WERI-Rb-1 (cell line): ENCODE measurements at regions not wholly inside any gene's neighbourhood (a gene's known extent, or its start where the extent isn't known, plus 50 kb on each side); places are given as distances from the start of the nearest gene placed in this dataset.

ENCODE experiments used
- DNase-seq: peaks from one replicate; pipeline ENCODE4 v3.0.0-alpha.2; 2020
- H3K27ac ChIP-seq: fragments of 250-450 bp; sonication (Bioruptor Pico); 2 replicates; pipeline ENCODE4 v1.5.1; 2020; ENCODE audit warnings: mild to moderate bottlenecking, moderate library complexity
- H3K27me3 ChIP-seq: fragments of 250-450 bp; sonication (Bioruptor Pico); 2 replicates; pipeline ENCODE4 v1.5.1; 2021; ENCODE audit warnings: mild to moderate bottlenecking, low read depth, moderate library complexity; ENCODE audit not compliant: insufficient read depth, severe bottlenecking
- H3K36me3 ChIP-seq: fragments of 250-450 bp; sonication (Bioruptor Pico); 2 replicates; pipeline ENCODE4 v1.5.1; 2020; ENCODE audit warnings: mild to moderate bottlenecking, moderate library complexity
- H3K4me3 ChIP-seq: 2 replicates; pipeline ENCODE4 v1.5.1; 2011; ENCODE audit warnings: low read depth, mild to moderate bottlenecking, control low read depth, low read length
- H3K9me3 ChIP-seq: fragments of 250-450 bp; sonication (Bioruptor Pico); 2 replicates; pipeline ENCODE4 v1.5.1; 2021; ENCODE audit warnings: mild to moderate bottlenecking, moderate library complexity; ENCODE audit not compliant: severe bottlenecking
- TF ChIP-seq, protein P1 (sequence below): IDR thresholded peaks from 2 replicates; pipeline ENCODE4 v1.5.1; 2011; ENCODE audit warnings: low read depth, mild to moderate bottlenecking, control low read depth, inconsistent platforms, low read length

DNA sequence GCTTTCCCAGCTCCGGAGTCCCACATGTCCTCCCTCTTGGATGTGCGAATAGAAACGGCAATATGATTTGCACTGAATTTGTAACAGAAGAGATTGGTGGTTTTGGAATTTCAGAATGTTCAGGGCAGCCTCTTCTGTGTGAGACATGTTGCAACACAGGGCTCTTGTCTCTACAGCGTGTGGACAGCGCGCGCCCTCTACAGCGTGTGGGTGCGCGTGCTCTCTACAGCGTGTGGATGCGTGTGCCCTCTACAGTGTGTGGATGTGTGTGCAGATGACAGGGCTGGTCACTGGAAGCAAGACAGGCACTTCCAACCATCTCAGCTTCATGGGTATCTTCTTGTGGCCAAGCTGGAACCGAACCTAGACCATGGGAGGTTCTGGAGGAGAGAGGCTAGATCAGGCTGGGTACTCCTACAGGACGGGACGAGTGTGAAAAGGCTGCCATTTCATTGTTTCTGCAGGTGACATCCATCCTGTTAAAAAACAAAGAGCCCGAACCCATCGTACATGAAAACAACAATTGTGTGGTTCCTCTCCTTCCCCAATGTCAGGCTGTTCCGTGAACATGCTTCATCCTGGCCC, 78.4 kb downstream of the TEX29 start:
- Histone ChIP-seq H3K9me3 (peaks cover 23% of the 10 kb centered on the region), H3K4me3 (no peak overlapping the region), H3K27me3 (peaks cover 98% of the 10 kb centered on the region), H3K27ac (no peak overlapping the region), H3K36me3 (no peaks in the 10 kb centered on the region)
- TF ChIP-seq, protein P1, sequence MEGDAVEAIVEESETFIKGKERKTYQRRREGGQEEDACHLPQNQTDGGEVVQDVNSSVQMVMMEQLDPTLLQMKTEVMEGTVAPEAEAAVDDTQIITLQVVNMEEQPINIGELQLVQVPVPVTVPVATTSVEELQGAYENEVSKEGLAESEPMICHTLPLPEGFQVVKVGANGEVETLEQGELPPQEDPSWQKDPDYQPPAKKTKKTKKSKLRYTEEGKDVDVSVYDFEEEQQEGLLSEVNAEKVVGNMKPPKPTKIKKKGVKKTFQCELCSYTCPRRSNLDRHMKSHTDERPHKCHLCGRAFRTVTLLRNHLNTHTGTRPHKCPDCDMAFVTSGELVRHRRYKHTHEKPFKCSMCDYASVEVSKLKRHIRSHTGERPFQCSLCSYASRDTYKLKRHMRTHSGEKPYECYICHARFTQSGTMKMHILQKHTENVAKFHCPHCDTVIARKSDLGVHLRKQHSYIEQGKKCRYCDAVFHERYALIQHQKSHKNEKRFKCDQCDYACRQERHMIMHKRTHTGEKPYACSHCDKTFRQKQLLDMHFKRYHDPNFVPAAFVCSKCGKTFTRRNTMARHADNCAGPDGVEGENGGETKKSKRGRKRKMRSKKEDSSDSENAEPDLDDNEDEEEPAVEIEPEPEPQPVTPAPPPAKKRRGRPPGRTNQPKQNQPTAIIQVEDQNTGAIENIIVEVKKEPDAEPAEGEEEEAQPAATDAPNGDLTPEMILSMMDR, result peak; percentile 51
- DNase-seq, result no peak

DNA sequence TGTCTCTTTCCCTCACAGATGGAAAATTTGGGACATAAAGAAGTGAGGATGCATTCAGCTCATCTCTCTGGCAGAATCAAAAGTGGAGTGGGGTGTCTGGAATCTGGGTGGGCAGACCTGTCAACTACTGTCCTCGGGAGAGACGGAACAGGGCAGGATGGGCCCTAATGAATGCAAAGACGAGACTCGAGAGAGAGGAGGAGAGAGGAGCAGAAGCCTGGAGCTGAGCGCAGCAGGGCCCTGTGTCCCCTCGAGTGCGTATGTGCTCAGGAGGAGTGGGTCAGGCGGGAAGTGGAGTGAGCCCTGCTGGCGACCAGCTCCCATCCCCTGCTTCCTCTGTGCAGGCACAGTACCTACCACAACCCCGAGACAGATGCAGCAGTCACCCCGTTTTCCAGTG, 78.9 kb downstream of the TEX29 start:
- Histone ChIP-seq H3K9me3 (peaks cover 23% of the 10 kb centered on the region), H3K4me3 (no peak overlapping the region), H3K36me3 (no peaks in the 10 kb centered on the region), H3K27me3 (peaks cover 98% of the 10 kb centered on the region), H3K27ac (no peak overlapping the region)
- no peak for DNase-seq
- TF ChIP-seq, protein P1, result no peak

DNA sequence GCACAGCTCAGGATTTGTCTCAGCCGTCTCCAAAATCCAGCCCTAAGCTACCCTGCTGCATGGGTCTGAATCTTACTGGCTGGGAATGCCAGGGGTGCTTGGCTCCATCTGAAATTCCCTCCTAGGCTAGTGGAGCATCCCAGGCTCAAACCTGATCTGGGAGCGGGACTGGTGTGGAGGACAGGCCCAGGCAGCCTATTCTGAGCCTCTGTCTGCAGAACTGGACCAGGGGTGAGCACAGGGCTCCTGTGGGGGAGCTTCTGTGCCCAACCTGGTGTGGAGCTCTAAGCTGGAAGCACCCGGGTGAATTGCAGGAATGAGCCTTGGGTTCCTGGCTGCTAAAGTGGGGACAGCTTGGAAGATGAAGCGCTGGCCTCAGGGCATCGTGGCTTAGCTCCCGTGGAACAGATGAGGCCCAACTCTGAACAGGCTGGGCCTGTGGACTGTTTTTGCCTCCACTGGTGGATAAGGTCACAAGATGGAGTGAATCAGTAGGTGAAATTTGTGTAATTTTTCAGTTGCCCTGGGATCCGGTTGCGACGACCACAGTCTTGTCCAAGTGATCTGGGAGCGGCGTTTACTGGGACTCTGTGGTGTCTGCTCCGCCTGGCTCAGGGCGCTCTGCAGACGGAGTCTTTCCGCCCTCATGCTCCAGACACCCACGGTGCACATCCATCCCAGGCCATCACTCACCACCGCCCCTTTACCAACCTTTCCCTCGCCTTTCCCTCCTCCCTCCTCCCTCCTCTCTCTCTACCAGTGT, 79.5 kb downstream of the TEX29 start:
- Histone ChIP-seq H3K36me3 (no peaks in the 10 kb centered on the region), H3K9me3 (peaks cover 23% of the 10 kb centered on the region), H3K27ac (no peak overlapping the region), H3K27me3 (peaks cover 98% of the 10 kb centered on the region), H3K4me3 (no peak overlapping the region)
- no peak for DNase-seq
- TF ChIP-seq, protein P1, result no peak

DNA sequence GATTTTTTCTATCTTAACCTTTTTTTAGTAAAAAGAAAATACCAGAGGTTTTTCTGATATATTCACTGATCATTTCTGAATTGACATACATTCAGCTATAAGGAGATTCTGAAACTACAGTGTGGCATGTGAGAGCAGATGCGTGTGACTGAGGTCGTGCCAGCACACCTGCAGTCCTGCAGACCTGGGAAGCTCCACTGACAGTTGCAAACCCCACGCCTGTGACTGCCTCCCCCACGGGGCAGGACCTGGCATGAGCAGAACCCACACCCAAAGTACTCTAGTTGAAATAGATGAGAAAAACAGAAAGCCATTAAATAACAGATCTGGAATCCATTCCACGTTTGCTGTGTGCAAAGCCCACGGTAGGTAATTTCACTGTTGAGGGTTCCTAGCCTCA, 80.7 kb downstream of the TEX29 start:
- H3K27me3 ChIP-seq, result peaks cover 98% of the 10 kb centered on the region
- H3K36me3 ChIP-seq, result no peaks in the 10 kb centered on the region
- no peak overlapping the region for H3K27ac ChIP-seq
- TF ChIP-seq, protein P1, result no peak
- no peak overlapping the region for H3K4me3 ChIP-seq
- peaks cover 21% of the 10 kb centered on the region for H3K9me3 ChIP-seq
- DNase-seq, result no peak

DNA sequence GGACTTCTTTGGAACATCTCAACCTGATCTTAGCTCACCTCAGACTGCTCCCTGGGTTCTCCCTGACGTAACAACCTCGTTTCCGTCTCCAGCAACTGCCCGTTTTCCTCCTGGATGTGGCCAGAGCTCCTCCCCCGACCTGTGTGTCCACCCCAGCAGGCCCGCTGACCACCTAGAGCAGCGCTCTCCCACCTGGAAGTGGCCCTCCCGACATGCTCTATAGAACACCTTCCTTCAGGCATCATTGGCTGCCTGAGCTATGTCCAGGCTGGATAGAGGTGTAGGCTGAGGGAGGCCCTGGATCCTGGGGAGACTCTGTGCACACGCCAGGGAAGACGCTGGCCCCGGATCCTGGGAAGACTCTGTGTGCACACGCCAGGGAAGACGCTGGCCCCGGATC, 81.3 kb downstream of the TEX29 start:
- Histone ChIP-seq H3K27me3 (peaks cover 98% of the 10 kb centered on the region), H3K27ac (no peak overlapping the region), H3K4me3 (no peak overlapping the region), H3K36me3 (no peaks in the 10 kb centered on the region), H3K9me3 (peaks cover 21% of the 10 kb centered on the region)
- DNase-seq, result no peak
- TF ChIP-seq, protein P1, result no peak
